HPDE6-E6E7 (cell line): ENCODE measurements at regions not wholly inside any gene's neighbourhood (a gene's known extent, or its start where the extent isn't known, plus 50 kb on each side); places are given as distances from the start of the nearest gene placed in this dataset.

Source experiments
- DNase-seq: peaks from one replicate; pipeline ENCODE4 v3.0.0; 2011; ENCODE audit warnings: missing footprints; ENCODE audit errors: extremely low spot score

DNA sequence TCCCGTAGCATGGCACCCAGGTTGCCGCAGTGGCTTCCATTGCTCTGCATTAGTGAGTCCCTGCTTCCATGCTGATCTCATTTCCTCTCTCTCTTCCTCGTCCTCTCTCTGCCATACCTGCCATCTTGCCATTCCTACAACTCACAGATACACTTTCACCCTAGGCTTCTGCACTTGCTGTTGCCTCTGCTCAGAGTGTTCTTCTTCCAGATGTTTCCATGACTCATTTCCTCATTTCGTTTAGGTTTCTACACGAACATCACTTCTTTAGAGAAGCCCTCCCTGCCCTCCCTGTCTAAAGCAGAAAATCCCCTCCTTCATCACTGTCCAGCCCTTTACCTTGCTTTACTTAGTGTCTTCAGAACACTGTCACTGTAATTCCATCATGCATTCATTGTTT, 115.2 kb upstream of the WWC1 start:
- no peak for DNase-seq

DNA sequence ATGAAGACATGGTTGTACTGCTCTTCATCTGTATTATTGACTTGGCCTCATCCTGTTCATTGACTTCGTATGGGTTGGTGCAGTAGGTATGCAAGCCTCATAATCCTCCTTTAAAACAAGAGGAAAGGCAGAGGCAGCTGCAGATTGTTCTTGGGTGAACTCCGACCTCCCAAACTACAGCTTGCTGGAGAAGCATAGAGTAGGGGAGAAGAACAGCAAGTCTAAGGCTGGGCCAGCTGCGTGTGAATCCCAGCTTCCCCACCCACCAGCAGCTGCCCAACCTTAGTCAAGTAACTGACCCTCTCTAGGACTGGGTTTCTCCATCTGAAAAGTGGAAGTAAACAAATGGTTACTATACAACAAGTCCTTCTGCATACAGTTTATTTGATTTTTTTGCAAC, 114.5 kb upstream of the WWC1 start:
- DNase-seq = no peak

DNA sequence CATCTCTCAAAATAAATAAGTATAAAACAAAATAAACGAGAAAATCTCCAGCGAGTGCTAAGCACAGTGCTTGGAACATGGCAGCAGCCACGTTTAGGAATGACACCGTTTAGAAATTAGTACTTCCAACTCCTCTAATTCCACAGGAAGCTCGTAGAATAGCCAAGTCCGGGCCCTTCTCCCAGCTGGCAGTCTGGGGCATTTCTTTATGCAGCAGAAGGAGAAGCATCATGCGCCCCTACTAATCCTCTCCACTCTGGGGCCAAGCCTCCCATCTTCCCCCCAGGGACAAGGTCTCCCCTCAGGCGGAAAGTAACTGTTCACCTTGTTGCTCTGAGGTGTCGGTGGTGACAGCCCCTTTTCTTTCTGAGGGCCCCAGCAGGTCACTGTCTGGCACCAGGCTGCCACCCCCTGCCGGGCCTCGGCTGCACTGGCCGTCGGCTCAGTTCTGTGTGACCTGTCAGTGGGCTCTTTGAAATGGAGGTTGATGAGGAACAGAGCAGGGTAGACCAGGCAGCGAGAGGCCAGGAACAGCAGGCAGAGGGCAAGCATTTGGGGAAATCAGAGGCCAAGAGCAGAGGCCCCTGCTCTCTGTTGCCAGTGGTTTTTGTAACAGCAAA, 113.5 kb upstream of the WWC1 start:
- no peak for DNase-seq

DNA sequence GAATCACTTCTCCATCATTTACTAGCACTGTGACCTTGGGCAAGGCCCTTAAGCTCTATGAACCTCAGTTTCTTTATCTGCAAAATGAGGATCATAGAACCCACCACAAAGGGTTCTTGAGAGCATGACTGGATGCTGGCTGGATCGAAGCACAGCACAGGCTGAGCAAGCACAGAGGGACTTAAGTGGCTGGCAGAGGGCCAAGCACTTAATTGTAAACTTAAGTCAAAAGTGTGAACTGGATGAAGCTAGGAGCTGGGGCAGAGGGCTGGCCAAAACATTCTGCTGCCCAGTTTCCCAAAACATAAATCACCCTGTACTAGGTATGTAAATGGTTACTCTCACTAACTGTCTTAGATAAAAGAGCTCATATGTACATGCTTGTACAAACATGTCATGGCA, 112.3 kb upstream of the WWC1 start:
- no peak for DNase-seq

DNA sequence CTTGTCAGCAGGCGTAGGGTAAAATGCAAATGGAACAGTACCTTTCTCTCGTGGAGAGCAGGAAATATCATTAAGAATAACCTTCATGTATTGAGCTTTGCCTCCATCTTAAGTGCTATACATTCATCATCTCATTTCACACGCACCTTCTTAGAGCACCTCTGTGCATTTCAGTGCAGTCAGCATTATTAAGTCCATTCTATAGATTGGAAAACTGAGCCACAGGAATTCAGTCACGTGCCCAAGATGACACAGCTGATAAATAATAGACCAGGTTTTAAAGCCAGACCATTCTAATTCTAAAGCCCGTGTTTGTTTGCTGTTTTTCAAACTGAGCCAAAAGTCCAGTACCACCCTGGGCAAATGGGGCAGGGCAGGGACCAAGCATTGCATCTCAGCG, 109.2 kb upstream of the WWC1 start:
- DNase-seq = no peak

DNA sequence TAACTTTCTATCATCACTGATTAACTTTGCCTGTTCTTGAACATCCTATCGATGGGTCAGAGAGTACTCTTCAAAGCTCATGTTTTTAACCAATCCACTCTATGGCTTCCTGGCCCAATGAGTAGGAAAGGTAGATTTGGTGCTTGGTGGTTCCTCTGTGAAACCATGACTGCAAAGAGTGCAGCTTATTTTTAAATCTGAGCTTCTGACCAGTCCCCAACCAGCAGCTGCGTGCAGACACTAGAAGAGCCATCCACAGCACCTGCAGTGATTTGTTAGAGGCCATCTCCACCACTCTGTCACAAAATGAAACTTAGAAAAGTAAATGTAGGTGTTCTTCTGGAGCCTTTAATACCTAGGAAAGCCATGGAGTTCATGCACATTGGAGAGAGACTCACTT, 107.3 kb upstream of the WWC1 start:
- no peak for DNase-seq

DNA sequence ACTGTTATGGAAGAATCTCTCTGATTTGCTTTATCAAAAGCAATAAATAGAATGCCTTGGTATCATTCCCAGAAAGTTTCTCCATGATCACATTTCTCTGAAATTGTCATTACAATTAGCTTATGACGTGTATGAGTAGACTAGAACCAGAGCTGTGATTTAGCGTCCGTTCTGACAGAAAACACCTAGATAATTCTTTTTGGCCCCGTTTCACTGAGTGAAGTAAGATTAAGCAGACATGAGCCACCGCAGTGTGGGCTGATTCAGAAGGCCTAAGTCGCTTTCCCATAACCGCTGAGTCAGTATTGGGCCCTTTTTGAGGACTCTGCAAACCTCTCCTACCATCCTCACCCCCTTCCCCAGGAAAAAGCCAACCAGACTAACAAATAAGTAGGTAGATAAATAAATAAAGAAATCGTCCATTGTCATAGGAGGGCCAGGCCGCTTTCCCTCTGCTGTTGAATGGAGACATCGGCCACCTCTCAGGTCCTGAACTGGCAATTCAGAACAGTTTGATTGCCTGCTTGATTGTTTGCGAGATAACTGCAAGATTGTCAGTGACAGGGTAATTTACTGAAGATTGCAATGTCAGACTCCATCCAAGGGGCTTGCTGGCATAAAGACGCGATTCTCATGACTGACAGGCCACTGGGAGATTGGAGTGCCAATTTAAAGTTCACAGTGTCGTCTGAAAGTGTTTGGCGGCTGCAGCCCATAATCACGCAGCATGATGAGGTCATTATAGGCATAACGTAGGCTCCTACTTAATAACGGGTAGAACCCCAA, 105.0 kb upstream of the WWC1 start:
- DNase-seq = no peak

DNA sequence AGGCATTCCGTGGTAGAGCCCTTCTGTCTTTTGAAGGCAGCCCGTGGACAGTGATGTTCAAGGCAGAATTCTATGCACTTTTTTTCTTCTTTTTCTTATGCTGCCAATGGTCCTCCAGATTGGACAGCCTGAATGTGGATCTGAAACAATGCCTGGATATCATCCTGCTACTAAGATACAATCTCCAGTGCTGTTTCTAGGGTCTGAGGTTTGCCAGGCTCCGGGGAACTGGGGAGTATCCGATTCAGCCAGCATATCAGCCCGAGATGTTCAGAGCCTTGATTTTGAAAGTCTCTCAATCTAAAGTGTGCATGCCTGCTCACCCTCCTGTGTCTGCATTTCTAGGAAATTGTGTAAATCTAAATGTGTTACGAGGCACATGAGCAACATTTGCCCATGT, 103.8 kb upstream of the WWC1 start:
- no peak for DNase-seq

DNA sequence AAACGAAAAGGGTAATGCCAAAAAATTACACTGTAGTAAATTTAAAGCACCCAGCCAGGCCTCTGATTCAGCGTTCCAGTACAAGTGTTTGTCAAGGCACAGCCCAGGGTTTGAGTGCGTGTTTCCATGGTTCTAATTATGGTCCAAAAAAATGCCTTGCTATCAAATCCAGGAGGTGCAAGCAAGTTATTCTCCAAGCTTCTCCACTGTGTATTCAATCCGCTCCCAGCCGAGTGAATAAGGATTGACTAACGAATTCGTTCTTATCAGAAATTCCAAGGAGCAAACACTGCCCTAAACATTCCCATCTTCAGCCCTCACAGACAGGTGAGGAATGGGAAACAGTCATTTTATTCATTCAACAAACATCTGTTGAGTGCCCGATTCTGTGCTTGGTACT, 103.3 kb upstream of the WWC1 start:
- no peak for DNase-seq

DNA sequence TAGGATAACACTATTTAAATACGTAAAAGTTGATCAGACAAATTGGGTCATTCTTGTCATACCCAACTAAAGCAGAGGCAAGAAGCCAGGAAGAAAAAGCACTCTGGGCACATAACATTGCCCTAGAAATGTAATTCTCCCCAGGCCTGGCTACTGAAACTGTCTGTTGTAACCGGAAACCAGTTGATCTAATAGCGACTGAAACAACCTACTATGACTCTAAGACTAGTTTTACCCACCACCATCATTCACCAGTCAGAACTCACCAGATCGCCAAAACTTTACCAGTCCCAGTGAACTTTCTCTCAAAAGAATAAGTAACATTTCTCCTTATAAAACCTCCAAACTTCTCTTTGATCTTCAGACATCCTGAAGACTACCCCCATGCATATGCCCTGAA, 99.3 kb upstream of the WWC1 start:
- DNase-seq = no peak

DNA sequence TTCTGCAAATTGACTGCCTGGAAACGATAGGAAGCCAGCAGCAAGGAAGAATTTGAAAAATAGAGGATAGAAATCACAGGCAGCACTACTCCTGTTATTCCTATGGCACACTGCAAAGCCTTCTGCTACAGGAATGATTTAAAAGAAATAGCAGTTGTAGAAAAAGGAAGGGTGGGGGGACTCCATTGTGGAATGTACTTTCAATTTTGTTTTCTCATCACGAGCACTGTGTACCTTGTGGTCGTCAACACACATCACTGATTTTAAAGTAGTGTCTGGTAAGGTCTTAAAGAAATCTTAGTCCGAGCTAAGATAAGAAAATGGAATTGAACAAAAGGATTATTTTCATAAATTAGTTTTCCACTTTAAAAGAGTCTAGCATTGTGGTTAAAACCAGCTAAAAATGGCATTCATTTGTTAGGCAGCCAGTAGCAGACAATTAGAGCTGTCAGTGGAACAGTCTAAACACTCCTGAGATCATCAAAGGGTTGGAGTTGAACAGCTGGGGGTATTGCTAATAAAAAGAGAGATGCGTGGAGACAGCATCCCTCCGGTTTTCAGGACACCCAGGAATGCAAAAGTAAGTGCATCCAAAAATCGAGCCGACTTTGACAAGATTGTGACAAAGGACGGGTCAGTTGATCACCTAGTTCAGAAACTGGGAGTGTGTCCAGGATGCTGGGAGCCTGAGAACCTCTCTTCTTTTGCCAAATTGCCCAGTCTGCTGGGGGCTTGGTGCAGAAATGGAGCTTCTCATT, 97.8 kb upstream of the WWC1 start:
- no peak for DNase-seq

DNA sequence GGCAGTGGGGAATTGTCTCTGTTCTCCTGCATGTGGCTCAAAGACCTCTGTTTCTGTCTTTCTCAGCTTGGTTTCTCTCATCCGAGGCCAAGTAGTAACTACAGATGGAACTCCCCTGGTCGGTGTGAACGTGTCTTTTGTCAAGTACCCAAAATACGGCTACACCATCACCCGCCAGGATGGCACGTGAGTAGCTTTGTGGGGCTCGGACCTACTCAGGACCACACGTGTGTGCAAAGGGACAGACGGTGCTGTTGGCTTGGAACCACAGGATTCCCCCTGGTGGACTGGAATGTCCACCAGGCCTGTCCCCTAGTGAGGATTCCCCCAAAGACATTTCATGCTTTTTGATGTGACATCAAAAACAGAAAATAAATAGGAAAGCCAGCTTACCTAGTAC, 96.3 kb upstream of the WWC1 start:
- DNase-seq = no peak

DNA sequence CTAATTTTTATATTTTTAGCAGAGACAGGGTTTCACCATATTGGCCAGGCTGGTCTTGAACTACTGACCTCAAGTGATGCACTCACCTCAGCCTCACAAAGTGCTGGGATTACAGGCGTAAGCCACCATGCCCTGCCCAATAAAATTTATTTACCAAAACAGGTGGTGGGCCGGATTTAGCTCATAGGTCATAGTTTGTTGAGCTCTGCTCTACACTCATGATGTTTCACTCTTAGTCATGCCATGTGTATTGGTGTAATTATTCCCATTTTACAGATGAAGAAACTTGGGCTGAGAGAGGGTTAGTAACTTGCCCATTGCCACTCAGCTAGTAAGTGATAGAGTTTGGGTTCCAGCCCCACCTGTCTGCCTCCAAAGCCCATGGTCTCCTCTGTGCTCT, 93.1 kb upstream of the WWC1 start:
- no peak for DNase-seq

DNA sequence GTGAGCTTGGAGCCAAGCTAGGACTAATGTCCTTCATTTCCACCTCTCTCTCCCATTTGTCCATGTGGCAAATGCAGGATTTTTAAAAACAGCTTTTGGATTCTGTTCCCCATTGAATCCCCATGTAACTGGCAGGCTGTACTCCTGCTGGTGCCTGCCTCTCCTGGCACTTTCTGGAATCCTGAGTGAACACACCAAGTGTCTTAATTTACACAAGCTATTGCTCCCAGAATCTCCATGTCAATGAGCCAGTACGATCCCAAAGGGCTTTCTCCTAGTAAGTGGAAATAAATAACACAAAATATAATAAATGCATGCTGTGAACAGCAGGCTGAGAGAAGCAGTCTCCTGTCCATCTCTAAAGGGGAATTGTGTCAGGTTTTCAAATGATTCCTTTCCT, 88.4 kb upstream of the WWC1 start:
- no peak for DNase-seq

DNA sequence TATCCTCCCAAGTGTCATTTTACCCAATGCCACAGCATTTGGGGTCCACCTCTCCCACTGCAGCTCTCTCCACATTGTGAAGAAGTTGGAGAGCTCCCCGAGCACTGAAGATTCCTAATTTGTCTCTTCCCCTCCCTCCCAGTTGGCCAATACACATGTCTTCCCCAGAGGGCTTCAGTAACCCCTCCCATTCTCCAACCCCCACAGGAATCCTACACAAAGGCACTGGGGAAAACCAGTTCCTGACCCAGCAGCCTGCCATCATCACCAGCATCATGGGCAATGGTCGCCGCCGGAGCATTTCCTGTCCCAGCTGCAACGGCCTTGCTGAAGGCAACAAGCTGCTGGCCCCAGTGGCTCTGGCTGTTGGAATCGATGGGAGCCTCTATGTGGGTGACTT, 87.3 kb upstream of the WWC1 start:
- no peak for DNase-seq

DNA sequence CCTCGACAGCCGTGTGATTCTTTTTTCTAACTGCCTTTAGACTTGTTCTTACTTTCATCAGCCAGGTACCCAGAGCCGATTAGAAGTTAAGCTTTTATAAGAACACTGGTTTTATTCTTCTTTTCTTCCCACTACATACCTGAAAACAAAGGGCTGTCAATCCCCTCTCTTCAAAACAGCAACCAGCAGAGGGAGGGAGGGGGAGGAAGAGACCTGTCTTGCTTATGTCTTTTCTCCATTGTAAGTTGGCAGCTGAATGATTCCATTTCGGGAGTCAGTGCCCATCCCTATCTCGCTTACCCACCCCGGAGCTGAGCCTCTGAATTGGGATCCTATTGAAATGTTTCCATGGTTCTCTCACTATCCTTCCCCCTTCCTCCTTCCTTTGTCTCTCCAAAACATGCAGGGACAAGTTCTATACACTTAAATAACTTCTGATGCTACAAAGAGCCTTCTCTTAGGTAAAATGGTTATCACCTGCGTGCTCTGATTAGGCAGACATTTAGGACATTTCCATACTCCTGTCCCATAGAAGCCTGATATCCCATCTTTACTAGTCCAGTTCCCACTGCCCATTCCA, 83.9 kb upstream of the WWC1 start:
- DNase-seq = no peak

DNA sequence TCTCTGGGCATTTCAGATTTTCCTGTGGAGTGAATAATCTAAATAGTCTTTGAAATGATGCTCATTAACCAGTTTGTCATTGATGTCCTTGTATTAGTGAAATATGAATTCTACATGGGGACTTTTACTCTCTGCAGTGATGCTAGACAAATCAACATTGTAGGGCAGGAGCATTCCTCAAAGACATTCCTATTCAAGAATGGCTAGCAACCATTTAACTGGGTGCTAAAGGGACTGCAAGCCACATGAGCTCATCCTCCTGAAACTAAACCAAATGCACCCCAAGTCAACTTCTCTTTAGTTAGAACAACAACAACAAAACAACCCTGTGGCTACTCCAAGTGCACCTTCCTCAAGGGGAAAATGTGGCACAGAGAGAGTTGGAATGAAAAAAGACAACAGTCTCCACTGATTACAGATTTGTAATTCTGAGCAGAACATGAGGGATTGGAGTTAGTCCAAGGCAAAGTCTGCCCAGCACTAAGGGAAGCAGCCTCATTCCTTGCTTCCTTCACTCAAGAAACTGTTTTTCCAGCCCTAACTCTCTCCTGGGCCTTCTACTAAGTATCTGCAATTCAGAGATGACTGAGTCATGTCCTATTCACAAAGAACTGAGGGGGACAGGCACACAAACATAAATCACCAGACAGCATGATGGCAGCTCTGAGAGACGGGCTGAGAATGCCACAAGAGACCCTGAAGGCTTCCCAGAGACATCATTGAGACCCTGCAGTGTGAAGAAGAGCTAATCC, 82.0 kb upstream of the WWC1 start:
- no peak for DNase-seq

DNA sequence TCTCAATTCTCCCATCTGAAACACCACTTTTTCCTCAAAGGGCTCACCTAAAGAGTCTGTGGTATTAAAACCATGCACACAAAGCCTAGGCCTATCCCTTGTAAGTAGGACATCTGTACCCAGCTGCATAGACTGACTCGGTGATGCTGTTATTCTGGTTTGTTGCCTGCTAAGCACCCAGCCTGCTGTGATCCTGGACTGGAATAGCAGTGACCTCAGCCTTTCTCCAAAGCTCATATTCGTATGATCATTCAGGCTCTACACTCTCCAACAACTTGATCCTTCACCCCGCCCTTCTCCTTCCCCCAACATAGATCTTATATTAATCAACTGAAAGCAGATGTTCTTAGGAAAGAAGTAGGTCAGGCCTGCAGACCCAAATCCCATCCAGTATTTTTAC, 81.4 kb upstream of the WWC1 start:
- no peak for DNase-seq

DNA sequence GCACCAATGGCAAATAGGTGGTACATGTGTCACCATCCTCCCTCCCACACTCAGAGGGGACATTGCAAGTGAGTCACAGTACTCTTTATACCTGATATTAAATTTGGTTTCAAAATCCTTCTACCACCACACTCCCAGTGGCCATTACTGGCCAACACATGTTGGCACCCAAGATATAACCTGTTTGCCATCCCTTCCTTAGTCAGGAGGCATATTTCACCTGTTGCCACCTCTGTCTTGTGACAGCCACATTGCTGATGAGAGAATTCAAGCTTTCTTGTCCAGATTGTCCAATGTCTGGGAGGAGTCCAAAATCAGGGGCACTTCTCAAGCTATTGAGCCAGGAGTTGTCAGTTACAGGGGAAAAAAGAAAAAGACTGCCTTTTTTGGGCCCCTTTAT, 80.2 kb upstream of the WWC1 start:
- DNase-seq = no peak

DNA sequence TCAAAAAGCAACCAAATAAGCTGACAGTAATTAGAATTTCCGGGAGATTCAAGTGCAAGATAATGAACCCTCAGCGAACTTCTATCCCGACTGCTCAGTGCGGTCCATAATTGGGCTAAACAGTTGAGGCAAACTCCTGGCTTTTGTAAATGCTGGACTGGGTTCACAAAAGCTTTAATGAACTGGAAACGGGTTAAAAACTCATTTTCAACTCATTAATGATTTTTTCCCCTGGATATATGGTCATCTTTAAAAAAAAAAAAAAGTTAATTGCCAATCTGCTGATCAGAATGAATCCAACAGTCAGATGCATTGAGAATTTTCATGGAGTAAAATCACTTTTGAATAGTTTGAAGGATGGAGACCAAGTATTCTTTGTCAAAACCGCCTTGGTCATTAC, 79.5 kb upstream of the WWC1 start:
- DNase-seq = no peak

DNA sequence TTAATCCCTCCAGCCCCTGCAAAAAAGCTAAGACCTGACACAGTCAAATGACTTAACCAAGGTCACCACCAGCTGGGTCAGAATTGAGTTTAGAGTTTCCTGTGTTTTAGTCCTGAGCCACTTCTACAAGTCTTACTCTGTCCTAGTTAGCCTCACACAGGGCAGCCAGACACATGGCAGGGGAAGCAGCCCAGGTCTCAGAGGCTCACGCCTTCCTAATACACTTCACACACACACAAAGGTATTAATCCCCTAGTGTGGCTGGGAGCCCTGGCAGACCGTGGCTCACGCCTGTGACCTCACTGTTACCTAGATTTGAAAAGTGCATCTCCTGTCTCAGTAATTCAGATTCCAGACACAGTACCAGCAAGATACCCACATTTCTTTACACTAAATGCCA, 77.4 kb upstream of the WWC1 start:
- no peak for DNase-seq

DNA sequence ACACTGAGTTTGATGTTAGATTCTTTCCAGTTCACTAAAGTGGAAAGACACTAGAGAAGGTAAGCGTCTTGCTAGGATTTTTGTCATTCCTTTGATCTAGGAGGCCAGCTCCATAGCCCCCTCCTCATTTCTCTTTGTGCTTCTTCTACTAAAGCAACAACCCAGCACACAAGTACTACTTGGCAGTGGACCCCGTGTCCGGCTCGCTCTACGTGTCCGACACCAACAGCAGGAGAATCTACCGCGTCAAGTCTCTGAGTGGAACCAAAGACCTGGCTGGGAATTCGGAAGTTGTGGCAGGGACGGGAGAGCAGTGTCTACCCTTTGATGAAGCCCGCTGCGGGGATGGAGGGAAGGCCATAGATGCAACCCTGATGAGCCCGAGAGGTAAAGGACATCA, 76.6 kb upstream of the WWC1 start:
- DNase-seq = no peak
